GM20000 (cell line): ENCODE measurements at regions not wholly inside any gene's neighbourhood (a gene's known extent, or its start where the extent isn't known, plus 50 kb on each side); places are given as distances from the start of the nearest gene placed in this dataset.
A peak's percentile ranks its signal among the peaks of the same experiment; 100 is the strongest.

ENCODE experiments used
- DNase-seq: peaks from one replicate; pipeline ENCODE4 v3.0.0; 2012; ENCODE audit warnings: low spot score
- TF ChIP-seq, protein P1 (sequence below): IDR thresholded peaks from 2 replicates; pipeline ENCODE4 v1.5.1; 2012; ENCODE audit warnings: mild to moderate bottlenecking, control low read depth; ENCODE audit errors: extremely low read depth, missing control alignments

GRCh38 chr15:98514034-98514622 is 134.2 kb upstream of the IGF1R start:
- TF ChIP-seq, protein P1, sequence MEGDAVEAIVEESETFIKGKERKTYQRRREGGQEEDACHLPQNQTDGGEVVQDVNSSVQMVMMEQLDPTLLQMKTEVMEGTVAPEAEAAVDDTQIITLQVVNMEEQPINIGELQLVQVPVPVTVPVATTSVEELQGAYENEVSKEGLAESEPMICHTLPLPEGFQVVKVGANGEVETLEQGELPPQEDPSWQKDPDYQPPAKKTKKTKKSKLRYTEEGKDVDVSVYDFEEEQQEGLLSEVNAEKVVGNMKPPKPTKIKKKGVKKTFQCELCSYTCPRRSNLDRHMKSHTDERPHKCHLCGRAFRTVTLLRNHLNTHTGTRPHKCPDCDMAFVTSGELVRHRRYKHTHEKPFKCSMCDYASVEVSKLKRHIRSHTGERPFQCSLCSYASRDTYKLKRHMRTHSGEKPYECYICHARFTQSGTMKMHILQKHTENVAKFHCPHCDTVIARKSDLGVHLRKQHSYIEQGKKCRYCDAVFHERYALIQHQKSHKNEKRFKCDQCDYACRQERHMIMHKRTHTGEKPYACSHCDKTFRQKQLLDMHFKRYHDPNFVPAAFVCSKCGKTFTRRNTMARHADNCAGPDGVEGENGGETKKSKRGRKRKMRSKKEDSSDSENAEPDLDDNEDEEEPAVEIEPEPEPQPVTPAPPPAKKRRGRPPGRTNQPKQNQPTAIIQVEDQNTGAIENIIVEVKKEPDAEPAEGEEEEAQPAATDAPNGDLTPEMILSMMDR: no peak
- DNase-seq: no peak

- TF ChIP-seq, protein P1: peak; percentile 48
- DNase-seq: peak; percentile 76
Measured at GRCh38 chr15:98518823-98519561, 129.3 kb upstream of the IGF1R start.

- no peak for DNase-seq
- TF ChIP-seq, protein P1: no peak
Measured at GRCh38 chr15:98519767-98520550, 128.4 kb upstream of the IGF1R start.

DNA sequence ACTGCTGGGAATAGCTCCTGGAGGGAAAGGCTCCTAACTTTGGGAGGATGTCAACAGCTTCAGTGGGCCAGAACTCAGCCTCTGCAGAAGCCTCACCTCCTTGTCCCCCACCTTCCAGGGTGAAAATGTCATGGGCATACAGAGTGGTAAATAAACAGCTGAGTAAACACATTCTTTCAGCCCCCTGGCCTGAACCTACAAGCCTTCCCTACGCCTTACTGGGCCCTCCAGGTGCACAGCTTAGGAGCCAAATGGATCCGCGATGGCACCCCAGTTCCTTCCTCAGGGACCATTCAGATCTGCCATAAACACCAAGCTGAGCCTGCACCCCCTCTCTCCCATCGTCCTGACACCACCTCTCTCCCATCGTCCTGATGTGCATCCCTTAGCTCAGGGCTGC is 126.2 kb upstream of the IGF1R start:
- no peak for DNase-seq
- TF ChIP-seq, protein P1: no peak

DNA sequence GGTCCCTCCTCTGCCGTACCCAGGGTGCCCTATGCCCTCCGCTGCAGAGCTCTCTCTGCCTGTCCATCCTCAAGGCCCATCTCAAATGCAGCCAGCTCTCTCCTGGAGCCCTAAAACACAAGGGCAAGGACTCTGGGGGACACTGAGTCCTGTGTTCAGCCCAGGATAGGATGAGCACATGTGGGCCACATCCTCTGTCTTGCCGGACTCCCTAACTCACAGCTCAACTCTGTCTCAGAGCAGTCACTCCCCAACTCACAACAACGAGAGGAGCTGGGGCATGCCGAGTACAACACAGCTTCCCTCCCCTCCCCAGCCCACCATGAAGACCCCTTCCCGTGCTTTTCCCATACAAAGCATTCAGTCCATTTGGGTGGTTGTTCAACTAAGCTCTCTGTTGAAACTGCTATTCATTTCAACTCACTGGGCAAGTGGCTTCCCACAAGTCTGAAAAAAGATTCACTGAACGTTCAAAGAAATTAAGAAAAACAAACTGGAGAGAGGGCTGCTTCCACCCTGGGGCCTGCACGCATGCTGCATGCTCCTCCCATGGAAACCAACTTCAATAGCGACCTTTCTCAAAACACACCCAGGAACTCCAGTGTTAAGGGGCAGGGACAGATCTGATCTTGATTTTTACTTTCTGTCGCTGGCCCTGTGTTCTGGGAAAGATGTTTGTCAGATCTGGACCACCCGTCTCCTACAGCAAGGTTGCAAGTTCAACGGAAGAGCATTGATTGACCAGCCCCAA is 124.3 kb upstream of the IGF1R start:
- no peak for DNase-seq
- TF ChIP-seq, protein P1: no peak

GRCh38 chr15:98524838-98525660 is 123.3 kb upstream of the IGF1R start:
- DNase-seq: no peak
- TF ChIP-seq, protein P1: no peak
